Activated CD8-positive, alpha-beta T cell treated with anti-CD3 and anti-CD28 coated beads for 36 hours (primary cell): ENCODE measurements at regions not wholly inside any gene's neighbourhood (a gene's known extent, or its start where the extent isn't known, plus 50 kb on each side); places are given as distances from the start of the nearest gene placed in this dataset.

ENCODE experiments used
- ATAC-seq: fragments of 200-7000 bp; cut with Tn5 transposase; one replicate; pipeline ENCODE4 v1.10.0; 2021; ENCODE audit warnings: mild to moderate bottlenecking, moderate library complexity
- CTCF ChIA-PET: fragments of 350-600 bp; sonication (Branson Sonifier 250); formaldehyde crosslinking; loops from one replicate; lab custom pipeline; 2021; ENCODE audit warnings: antibody characterized with exemption; lab: Charles Lee
- POLR2A ChIA-PET: fragments of 350-600 bp; sonication (Branson Sonifier 250); formaldehyde crosslinking; loops from one replicate; lab custom pipeline; 2021; ENCODE audit warnings: antibody characterized with exemption; lab: Charles Lee
- DNase-seq: peaks from one replicate; pipeline ENCODE4 v3.0.0-alpha.2; 2020
- H3K27ac Mint-ChIP-seq: one replicate; pipeline ENCODE4 v1.8.0; 2021; ENCODE audit warnings: mild to moderate bottlenecking, mixed read lengths
- H3K27me3 Mint-ChIP-seq: one replicate; pipeline ENCODE4 v1.8.0; 2021; ENCODE audit warnings: mixed read lengths
- H3K36me3 Mint-ChIP-seq: one replicate; pipeline ENCODE4 v1.8.0; 2021; ENCODE audit warnings: low read depth, mixed read lengths
- H3K4me1 Mint-ChIP-seq: one replicate; pipeline ENCODE4 v1.8.0; 2021; ENCODE audit warnings: low read depth, mixed read lengths
- H3K4me3 Mint-ChIP-seq: one replicate; pipeline ENCODE4 v1.8.0; 2021; ENCODE audit warnings: mild to moderate bottlenecking, moderate library complexity, mixed read lengths
- H3K9me3 Mint-ChIP-seq: one replicate; pipeline ENCODE4 v1.8.0; 2021; ENCODE audit warnings: mixed read lengths
- intact Hi-C: fragments of 100-400 bp; cut with micrococcal nuclease; formaldehyde crosslinking; loops from one replicate; pipeline ENCODE4 v1.10.0; 2022
- TF ChIP-seq, protein P1 (sequence below): fragments of 200-600 bp; IDR thresholded peaks from one replicate; pipeline ENCODE4 v1.8.0; 2022; ENCODE audit warnings: antibody characterized with exemption, mild to moderate bottlenecking

- H3K4me3 Mint-ChIP-seq: no peak overlapping the region
- no peak for ATAC-seq
- POLR2A ChIA-PET: no interaction called here
- H3K9me3 Mint-ChIP-seq: no peaks in the 10 kb centered on the region
- intact Hi-C loops: no loop called here
- no peaks in the 10 kb centered on the region for H3K36me3 Mint-ChIP-seq
- H3K4me1 Mint-ChIP-seq: no peaks in the 10 kb centered on the region
- H3K27me3 Mint-ChIP-seq: no peaks in the 10 kb centered on the region
- CTCF ChIA-PET: no interaction called here
- no peak for DNase-seq
- TF ChIP-seq, protein P1, sequence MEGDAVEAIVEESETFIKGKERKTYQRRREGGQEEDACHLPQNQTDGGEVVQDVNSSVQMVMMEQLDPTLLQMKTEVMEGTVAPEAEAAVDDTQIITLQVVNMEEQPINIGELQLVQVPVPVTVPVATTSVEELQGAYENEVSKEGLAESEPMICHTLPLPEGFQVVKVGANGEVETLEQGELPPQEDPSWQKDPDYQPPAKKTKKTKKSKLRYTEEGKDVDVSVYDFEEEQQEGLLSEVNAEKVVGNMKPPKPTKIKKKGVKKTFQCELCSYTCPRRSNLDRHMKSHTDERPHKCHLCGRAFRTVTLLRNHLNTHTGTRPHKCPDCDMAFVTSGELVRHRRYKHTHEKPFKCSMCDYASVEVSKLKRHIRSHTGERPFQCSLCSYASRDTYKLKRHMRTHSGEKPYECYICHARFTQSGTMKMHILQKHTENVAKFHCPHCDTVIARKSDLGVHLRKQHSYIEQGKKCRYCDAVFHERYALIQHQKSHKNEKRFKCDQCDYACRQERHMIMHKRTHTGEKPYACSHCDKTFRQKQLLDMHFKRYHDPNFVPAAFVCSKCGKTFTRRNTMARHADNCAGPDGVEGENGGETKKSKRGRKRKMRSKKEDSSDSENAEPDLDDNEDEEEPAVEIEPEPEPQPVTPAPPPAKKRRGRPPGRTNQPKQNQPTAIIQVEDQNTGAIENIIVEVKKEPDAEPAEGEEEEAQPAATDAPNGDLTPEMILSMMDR: no peak
- no peak overlapping the region for H3K27ac Mint-ChIP-seq
Measured at GRCh38 chr13:37929308-37929707, 59.7 kb upstream of the TRPC4 start.

DNA sequence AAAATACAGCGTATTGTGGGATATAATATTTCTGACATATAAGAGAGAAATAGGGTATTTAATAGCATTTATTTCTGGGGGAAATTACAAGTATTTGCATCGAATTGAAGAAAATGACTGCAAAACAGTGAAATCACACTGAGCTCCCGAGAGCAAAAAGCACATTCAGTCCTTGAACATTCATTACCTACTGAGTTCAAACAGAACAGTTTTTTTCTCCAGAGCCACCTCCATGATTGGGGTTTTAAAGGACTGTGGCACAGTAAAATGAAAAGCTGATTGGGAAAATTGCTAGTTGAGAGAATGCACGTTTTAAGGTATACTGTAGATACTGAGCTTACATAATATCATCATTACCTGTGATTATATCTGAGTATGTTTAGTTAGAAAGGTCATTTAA, 58.0 kb upstream of the TRPC4 start:
- TF ChIP-seq, protein P1: no peak
- Mint-ChIP-seq H3K36me3 (no peaks in the 10 kb centered on the region), H3K4me1 (no peaks in the 10 kb centered on the region), H3K4me3 (no peak overlapping the region), H3K27me3 (no peaks in the 10 kb centered on the region), H3K9me3 (no peaks in the 10 kb centered on the region), H3K27ac (no peak overlapping the region)
- POLR2A ChIA-PET: interaction anchor here (0.6 kb wide), 1 partner anchor 1621 kb away, joined by 3 read pairs; no protein-coding TSS in a partner anchor
- intact Hi-C loops: no loop called here
- CTCF ChIA-PET: interaction anchor here (1.1 kb wide), 1 partner anchor 32 kb away, joined by 4 read pairs; no protein-coding TSS in a partner anchor
- ATAC-seq: no peak
- no peak for DNase-seq

- no peaks in the 10 kb centered on the region for H3K27me3 Mint-ChIP-seq
- H3K27ac Mint-ChIP-seq: no peak overlapping the region
- no peaks in the 10 kb centered on the region for H3K4me1 Mint-ChIP-seq
- H3K36me3 Mint-ChIP-seq: no peaks in the 10 kb centered on the region
- ATAC-seq (no peak), DNase-seq (no peak)
- no peaks in the 10 kb centered on the region for H3K9me3 Mint-ChIP-seq
- ChIA-PET CTCF (no interaction called here), POLR2A (no interaction called here)
- TF ChIP-seq, protein P1: no peak
- H3K4me3 Mint-ChIP-seq: no peak overlapping the region
- intact Hi-C loops: no loop called here
Measured at GRCh38 chr13:37925878-37926473, 56.4 kb upstream of the TRPC4 start.

DNA sequence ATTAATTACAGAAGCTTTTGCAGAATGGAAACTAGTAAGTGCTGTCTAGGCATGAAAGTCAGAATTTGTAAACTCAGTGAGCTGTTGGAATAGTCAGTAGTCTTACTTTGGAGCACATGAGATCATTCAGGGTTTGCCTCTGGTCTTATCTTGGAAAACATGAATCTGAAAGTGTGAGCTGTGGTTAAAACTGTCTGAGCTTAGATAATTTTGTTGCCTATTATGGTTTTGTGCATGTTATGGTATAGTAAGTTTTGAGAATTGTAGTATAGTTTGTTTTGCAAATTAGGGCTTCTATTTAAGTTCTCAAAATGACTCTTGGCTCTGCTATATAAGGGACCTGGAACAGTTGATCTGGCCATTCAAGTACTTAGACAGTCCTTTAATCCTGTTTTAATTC, 53.7 kb upstream of the TRPC4 start:
- Mint-ChIP-seq H3K36me3 (no peaks in the 10 kb centered on the region), H3K4me1 (no peaks in the 10 kb centered on the region), H3K27me3 (no peaks in the 10 kb centered on the region), H3K4me3 (no peak overlapping the region), H3K27ac (no peak overlapping the region), H3K9me3 (no peaks in the 10 kb centered on the region)
- intact Hi-C loops: no loop called here
- ATAC-seq (no peak), DNase-seq (no peak)
- TF ChIP-seq, protein P1: no peak
- POLR2A ChIA-PET: no interaction called here
- CTCF ChIA-PET: no interaction called here

DNA sequence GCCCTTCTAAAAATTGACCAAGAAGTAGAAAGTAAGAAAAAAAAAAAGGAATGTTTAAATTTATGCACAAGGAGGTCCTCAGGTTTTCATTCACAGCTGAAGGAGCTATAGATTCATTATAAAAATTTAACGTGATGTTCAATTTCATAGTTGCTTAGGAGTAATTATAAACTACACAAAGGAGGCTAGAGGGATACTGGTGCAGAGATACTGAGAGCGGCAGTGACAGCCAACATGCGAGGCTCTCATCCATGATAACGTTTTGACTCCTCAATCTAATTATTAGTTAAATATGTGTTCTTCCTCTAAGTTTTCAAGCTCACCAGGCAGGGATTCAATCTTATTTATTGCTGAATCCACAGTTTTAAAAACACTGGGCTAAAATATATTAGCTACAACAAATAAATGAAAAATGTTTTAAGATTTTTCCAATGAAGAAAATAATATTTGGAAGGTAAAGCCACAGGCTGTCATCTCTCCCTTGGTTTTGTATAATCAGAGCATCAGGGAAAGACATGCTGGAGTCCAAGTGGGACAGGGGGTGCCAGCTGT, 49.8 kb upstream of the TRPC4 start:
- CTCF ChIA-PET: no interaction called here
- POLR2A ChIA-PET: no interaction called here
- H3K36me3 Mint-ChIP-seq: no peaks in the 10 kb centered on the region
- ATAC-seq: no peak
- TF ChIP-seq, protein P1: no peak
- DNase-seq: no peak
- peaks cover 2% of the 10 kb centered on the region for H3K9me3 Mint-ChIP-seq
- no peak overlapping the region for H3K27ac Mint-ChIP-seq
- no peaks in the 10 kb centered on the region for H3K4me1 Mint-ChIP-seq
- H3K4me3 Mint-ChIP-seq: no peak overlapping the region
- intact Hi-C loops: no loop called here
- no peaks in the 10 kb centered on the region for H3K27me3 Mint-ChIP-seq
